SU-DHL-6 (cell line): ENCODE measurements at regions not wholly inside any gene's neighbourhood (a gene's known extent, or its start where the extent isn't known, plus 50 kb on each side); places are given as distances from the start of the nearest gene placed in this dataset.

Source experiments
- H2AFZ ChIP-seq: fragments of 200-600 bp; sonication (generic); 2 replicates; pipeline ENCODE4 v1.6.1; 2014; ENCODE audit warnings: low read depth, mild to moderate bottlenecking, moderate library complexity, mixed read lengths, antibody characterized with exemption, low read length; ENCODE audit not compliant: severe bottlenecking
- H3F3A ChIP-seq: fragments of 200-600 bp; shearing (Covaris generic); 2 replicates; pipeline ENCODE4 v1.6.0; 2016; ENCODE audit warnings: antibody characterized with exemption, mild to moderate bottlenecking; ENCODE audit not compliant: insufficient read depth
- H3K27ac ChIP-seq: fragments of 200-600 bp; sonication (generic); 2 replicates; pipeline ENCODE4 v1.5.1; 2016; ENCODE audit warnings: low read depth, mild to moderate bottlenecking, low read length, moderate library complexity, mixed read lengths
- H3K27me3 ChIP-seq: fragments of 200-600 bp; sonication (generic), shearing (Covaris generic); 2 replicates; pipeline ENCODE4 v1.6.0; 2014; ENCODE audit warnings: mild to moderate bottlenecking, low read length
- H3K36me3 ChIP-seq: fragments of 200-600 bp; sonication (generic); 2 replicates; pipeline ENCODE4 v1.6.1; 2014; ENCODE audit warnings: mild to moderate bottlenecking, low read length, mixed read lengths
- H3K4me2 ChIP-seq: fragments of 300-600, 200-600 bp; shearing (Covaris generic), sonication (generic); 2 replicates; pipeline ENCODE4 v1.6.0; 2014; ENCODE audit warnings: low read length, low read depth, mild to moderate bottlenecking; ENCODE audit not compliant: poor library complexity, severe bottlenecking
- H3K4me3 ChIP-seq: fragments of 200-600 bp; sonication (generic); 2 replicates; pipeline ENCODE4 v1.5.1; 2014; ENCODE audit warnings: antibody characterized with exemption, low read length, mild to moderate bottlenecking, mixed read lengths; ENCODE audit not compliant: insufficient read depth, poor library complexity, severe bottlenecking
- H3K79me2 ChIP-seq: fragments of 200-600 bp; sonication (generic); 2 replicates; pipeline ENCODE4 v1.6.1; 2014; ENCODE audit warnings: mild to moderate bottlenecking, low read length, moderate library complexity; ENCODE audit not compliant: insufficient read depth
- H3K9ac ChIP-seq: fragments of 200-600 bp; sonication (generic); 2 replicates; pipeline ENCODE4 v1.7.0; 2014; ENCODE audit warnings: mild to moderate bottlenecking, low read length
- H3K9me2 ChIP-seq: fragments of 200-600 bp; sonication (generic); replicated peaks from 2 replicates; pipeline ENCODE4 v1.6.1; 2014; ENCODE audit warnings: low read length; ENCODE audit not compliant: insufficient read depth
- H3K9me3 ChIP-seq: fragments of 200-600 bp; sonication (generic); 2 replicates; pipeline ENCODE4 v1.6.1; 2014; ENCODE audit warnings: low read length, mixed read lengths; ENCODE audit not compliant: insufficient read depth
- H4K20me1 ChIP-seq: fragments of 200-600 bp; sonication (generic); 2 replicates; pipeline ENCODE4 v1.6.1; 2014; ENCODE audit warnings: low read depth, mild to moderate bottlenecking, antibody characterized with exemption, low read length, moderate library complexity, mixed read lengths
- CTCF ChIP-seq: fragments of 200-600 bp; sonication (generic); IDR thresholded peaks from one replicate; pipeline ENCODE4 v1.5.1; 2017; ENCODE audit warnings: antibody characterized with exemption, mild to moderate bottlenecking, low read length, moderate library complexity; ENCODE audit not compliant: insufficient read depth, poor library complexity, severe bottlenecking
- EZH2phosphoT487 ChIP-seq: fragments of 200-600 bp; sonication (generic), shearing (Covaris generic); conservative IDR thresholded peaks from 2 replicates; pipeline ENCODE4 v1.6.1; 2018; ENCODE audit warnings: mild to moderate bottlenecking, antibody characterized with exemption, low read length, moderate library complexity, mixed read lengths

- no peak for TF ChIP-seq CTCF
- TF ChIP-seq EZH2phosphoT487, result no peak
- no peak overlapping the region for H3K4me3 ChIP-seq
- no peaks in the 10 kb centered on the region for H3K79me2 ChIP-seq
- H3F3A ChIP-seq, result no peaks in the 10 kb centered on the region
- H3K9me3 ChIP-seq, result no peaks in the 10 kb centered on the region
- H3K27me3 ChIP-seq, result no peaks in the 10 kb centered on the region
- no peak overlapping the region for H3K4me2 ChIP-seq
- H3K27ac ChIP-seq, result no peak overlapping the region
- no peak overlapping the region for H2AFZ ChIP-seq
- no peaks in the 10 kb centered on the region for H4K20me1 ChIP-seq
- H3K36me3 ChIP-seq, result no peaks in the 10 kb centered on the region
- no peak overlapping the region for H3K9ac ChIP-seq
- H3K9me2 ChIP-seq, result no peaks in the 10 kb centered on the region
Observed at GRCh38 chr10:28839600-28840007, 162.3 kb downstream of the BAMBI start.

- no peaks in the 10 kb centered on the region for H4K20me1 ChIP-seq
- no peak overlapping the region for H3K4me2 ChIP-seq
- H3K9ac ChIP-seq, result no peak overlapping the region
- H3K27me3 ChIP-seq, result no peaks in the 10 kb centered on the region
- H3K36me3 ChIP-seq, result no peaks in the 10 kb centered on the region
- no peaks in the 10 kb centered on the region for H3K9me2 ChIP-seq
- H3K27ac ChIP-seq, result no peak overlapping the region
- no peaks in the 10 kb centered on the region for H3F3A ChIP-seq
- H2AFZ ChIP-seq, result no peak overlapping the region
- no peak overlapping the region for H3K4me3 ChIP-seq
- H3K9me3 ChIP-seq, result 0 out of 2 replicates have a peak, but pooled peaks cover under 1% of the 10 kb centered on the region
- no peaks in the 10 kb centered on the region for H3K79me2 ChIP-seq
- TF ChIP-seq EZH2phosphoT487 (no peak), CTCF (no peak)
Observed at GRCh38 chr10:28840202-28840601, 162.9 kb downstream of the BAMBI start.

GRCh38 chr10:28840971-28841370 is 163.7 kb downstream of the BAMBI start:
- Histone ChIP-seq H3K4me3 (no peak overlapping the region), H3F3A (no peaks in the 10 kb centered on the region), H2AFZ (no peak overlapping the region), H3K9me3 (0 out of 2 replicates have a peak, but pooled peaks cover 5% of the 10 kb centered on the region), H3K4me2 (no peak overlapping the region), H3K79me2 (no peaks in the 10 kb centered on the region), H4K20me1 (no peaks in the 10 kb centered on the region), H3K27me3 (no peaks in the 10 kb centered on the region), H3K9me2 (no peaks in the 10 kb centered on the region), H3K27ac (no peak overlapping the region), H3K9ac (no peak overlapping the region), H3K36me3 (no peaks in the 10 kb centered on the region)
- TF ChIP-seq EZH2phosphoT487 (no peak), CTCF (no peak)
